GM12892 (cell line): ENCODE measurements at regions not wholly inside any gene's neighbourhood (a gene's known extent, or its start where the extent isn't known, plus 50 kb on each side); places are given as distances from the start of the nearest gene placed in this dataset.

ENCODE experiments used
- POLR2A ChIP-seq: IDR thresholded peaks from 2 replicates; pipeline ENCODE4 v1.6.1; 2011; ENCODE audit warnings: low read depth, low read length, control low read depth
- POLR2AphosphoS5 ChIP-seq: IDR thresholded peaks from 2 replicates; pipeline ENCODE4 v1.6.1; 2011; ENCODE audit warnings: low read depth, low read length, control low read depth
- TAF1 ChIP-seq: IDR thresholded peaks from 2 replicates; pipeline ENCODE4 v1.6.1; 2011; ENCODE audit warnings: low read depth, mild to moderate bottlenecking, control low read depth, low read length, borderline replicate concordance

GRCh38 chr21:27155130-27155500, 188.2 kb upstream of the ADAMTS5 start:
- TF ChIP-seq POLR2AphosphoS5 (no peak), POLR2A (no peak), TAF1 (no peak)
